HG02798 (cell line): ENCODE measurements at regions not wholly inside any gene's neighbourhood (a gene's known extent, or its start where the extent isn't known, plus 50 kb on each side); places are given as distances from the start of the nearest gene placed in this dataset.

Source experiments
- ATAC-seq: cut with Tn5 transposase; IDR thresholded peaks from one replicate; pipeline ENCODE4 v1.9.1; 2021; ENCODE audit warnings: mild to moderate bottlenecking; ENCODE audit not compliant: unreplicated experiment, poor library complexity

GRCh38 chr4:135605076-135605475 lies 1403.5 kb upstream of the PABPC4L start:
- ATAC-seq = no peak

GRCh38 chr4:135604531-135604930 lies 1402.9 kb upstream of the PABPC4L start:
- no peak for ATAC-seq

- ATAC-seq = no peak
These were observed 1399.8 kb upstream of the PABPC4L start for GRCh38 chr4:135601351-135601750.

GRCh38 chr4:135598151-135598550 lies 1396.6 kb upstream of the PABPC4L start:
- ATAC-seq = no peak

GRCh38 chr4:135594521-135594920 lies 1392.9 kb upstream of the PABPC4L start:
- no peak for ATAC-seq

GRCh38 chr4:135575041-135575440 lies 1373.5 kb upstream of the PABPC4L start:
- ATAC-seq = no peak

GRCh38 chr4:135573251-135573650 lies 1371.7 kb upstream of the PABPC4L start:
- ATAC-seq = no peak

GRCh38 chr4:135564090-135564489 lies 1362.5 kb upstream of the PABPC4L start:
- ATAC-seq = no peak

GRCh38 chr4:135553213-135553612 lies 1351.6 kb upstream of the PABPC4L start:
- ATAC-seq = no peak

GRCh38 chr4:135552131-135552530 lies 1350.5 kb upstream of the PABPC4L start:
- no peak for ATAC-seq

GRCh38 chr4:135548711-135549110 lies 1347.1 kb upstream of the PABPC4L start:
- no peak for ATAC-seq

GRCh38 chr4:135545616-135546317 lies 1344.2 kb upstream of the PABPC4L start:
- no peak for ATAC-seq

GRCh38 chr4:135538698-135539097 lies 1337.1 kb upstream of the PABPC4L start:
- no peak for ATAC-seq

GRCh38 chr4:135533053-135533452 lies 1331.5 kb upstream of the PABPC4L start:
- ATAC-seq = no peak

- ATAC-seq = no peak
These were observed 1330.5 kb upstream of the PABPC4L start for GRCh38 chr4:135532132-135532531.

GRCh38 chr4:135515295-135515694 lies 1313.7 kb upstream of the PABPC4L start:
- ATAC-seq = no peak

GRCh38 chr4:135510582-135510981 lies 1309.0 kb upstream of the PABPC4L start:
- no peak for ATAC-seq

- no peak for ATAC-seq
These were observed 1306.6 kb upstream of the PABPC4L start for GRCh38 chr4:135508006-135508714.

- ATAC-seq = no peak
These were observed 1296.1 kb upstream of the PABPC4L start for GRCh38 chr4:135497563-135498152.

GRCh38 chr4:135492439-135492838 lies 1290.8 kb upstream of the PABPC4L start:
- no peak for ATAC-seq

GRCh38 chr4:135485371-135485770 lies 1283.8 kb upstream of the PABPC4L start:
- ATAC-seq = no peak

- ATAC-seq = no peak
These were observed 1274.7 kb upstream of the PABPC4L start for GRCh38 chr4:135476272-135476671.
